T-helper 2 cell (primary cell): ENCODE measurements at regions not wholly inside any gene's neighbourhood (a gene's known extent, or its start where the extent isn't known, plus 50 kb on each side); places are given as distances from the start of the nearest gene placed in this dataset.
A peak's percentile ranks its signal among the peaks of the same experiment; 100 is the strongest.
"Not testable (repeated sequence)": the region's sequence is repeated elsewhere in the genome, so short reads cannot be mapped to it uniquely, and the experiment has no call there.

Experiments
- DNase-seq, 5 experiments: peaks; one replicate each; pipeline versions ENCODE4 v3.0.0 to v3.0.0-alpha.2; 2012 to 2022

GRCh38 chr4:118504927-118505326 lies 152.1 kb upstream of the PRSS12 start:
- DNase-seq, result not testable (repeated sequence)

DNA sequence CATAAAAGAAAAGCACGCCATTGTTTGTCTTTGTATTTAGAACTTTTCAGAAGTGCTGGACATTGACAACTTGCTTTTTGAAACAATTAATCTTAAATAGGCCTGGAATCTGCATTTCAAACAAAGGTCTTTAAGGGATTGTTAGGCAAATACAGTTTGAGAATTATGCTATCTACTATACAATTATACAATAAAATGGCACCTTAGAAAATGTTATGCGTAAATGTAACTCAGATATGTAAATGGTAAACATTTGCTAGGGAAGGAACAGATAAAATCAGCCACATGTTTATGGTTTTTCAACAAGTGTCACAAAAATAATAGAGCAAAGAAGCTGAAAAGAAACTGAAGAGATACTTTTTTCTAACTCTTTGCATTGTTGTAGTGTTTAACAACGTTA lies 152.7 kb upstream of the PRSS12 start:
- DNase-seq, result not testable (repeated sequence)

GRCh38 chr4:118512870-118513269 lies 160.1 kb upstream of the PRSS12 start:
- DNase-seq, result not testable (repeated sequence)

DNA sequence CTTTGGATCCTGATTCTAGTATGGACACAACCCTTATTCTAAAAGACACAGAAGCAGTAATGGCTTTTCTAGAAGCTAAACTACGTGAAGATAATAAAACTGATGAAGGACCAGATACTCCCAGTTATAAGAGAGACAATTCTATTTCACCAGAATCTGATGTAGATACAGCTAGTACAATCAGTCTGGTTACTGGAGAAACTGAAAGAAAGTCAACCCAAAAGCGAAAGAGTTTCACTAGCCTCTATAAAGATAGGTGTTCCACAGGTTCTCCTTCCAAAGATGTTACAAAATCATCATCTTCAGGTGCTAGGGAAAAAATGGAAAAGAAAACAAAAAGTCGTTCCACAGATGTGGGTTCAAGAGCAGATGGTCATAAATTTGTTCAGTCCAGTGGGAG lies 161.5 kb upstream of the PRSS12 start:
- DNase-seq, result not testable (repeated sequence)

- not testable (repeated sequence) for DNase-seq
These were observed 163.3 kb upstream of the PRSS12 start for GRCh38 chr4:118516107-118516506.

GRCh38 chr4:118530107-118530506 lies 155.1 kb upstream of the METTL14 start:
- not testable (repeated sequence) for DNase-seq

DNA sequence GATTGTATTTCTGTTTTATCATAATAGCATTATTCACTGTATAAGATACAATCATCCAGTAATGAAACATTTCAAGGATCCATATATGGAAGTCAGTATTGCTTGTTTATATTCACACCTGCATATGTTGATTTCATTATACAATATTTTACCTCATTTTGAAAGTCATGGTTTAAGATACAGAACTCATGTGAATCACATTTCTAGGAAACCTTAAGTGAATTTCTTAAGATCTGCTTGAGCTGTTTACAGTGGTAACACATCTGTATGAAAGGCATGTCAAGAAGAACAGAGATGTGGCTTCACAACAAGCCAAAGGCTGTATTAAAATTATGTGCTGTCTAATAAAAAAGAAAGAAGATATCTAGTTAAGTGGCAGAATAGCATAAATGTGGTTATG lies 153.2 kb upstream of the METTL14 start:
- DNase-seq, result not testable (repeated sequence)

DNA sequence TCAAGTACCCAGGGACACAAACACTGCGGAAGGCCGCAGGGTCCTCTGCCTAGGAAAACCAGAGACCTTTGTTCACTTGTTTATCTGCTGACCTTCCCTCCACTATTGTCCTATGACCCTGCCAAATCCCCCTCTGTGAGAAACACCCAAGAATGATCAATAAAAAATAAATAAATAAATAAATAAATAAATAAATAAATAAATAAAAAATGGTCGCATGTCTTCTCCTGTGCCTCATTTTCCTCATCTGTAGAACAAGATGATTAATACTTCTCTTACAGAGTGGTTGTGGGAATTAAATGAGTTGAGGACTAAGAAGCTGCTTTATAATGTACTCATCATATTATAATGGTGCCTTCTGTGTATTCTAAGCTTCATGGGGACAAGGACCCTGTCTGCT lies 149.4 kb upstream of the METTL14 start:
- not testable (repeated sequence) for DNase-seq

DNA sequence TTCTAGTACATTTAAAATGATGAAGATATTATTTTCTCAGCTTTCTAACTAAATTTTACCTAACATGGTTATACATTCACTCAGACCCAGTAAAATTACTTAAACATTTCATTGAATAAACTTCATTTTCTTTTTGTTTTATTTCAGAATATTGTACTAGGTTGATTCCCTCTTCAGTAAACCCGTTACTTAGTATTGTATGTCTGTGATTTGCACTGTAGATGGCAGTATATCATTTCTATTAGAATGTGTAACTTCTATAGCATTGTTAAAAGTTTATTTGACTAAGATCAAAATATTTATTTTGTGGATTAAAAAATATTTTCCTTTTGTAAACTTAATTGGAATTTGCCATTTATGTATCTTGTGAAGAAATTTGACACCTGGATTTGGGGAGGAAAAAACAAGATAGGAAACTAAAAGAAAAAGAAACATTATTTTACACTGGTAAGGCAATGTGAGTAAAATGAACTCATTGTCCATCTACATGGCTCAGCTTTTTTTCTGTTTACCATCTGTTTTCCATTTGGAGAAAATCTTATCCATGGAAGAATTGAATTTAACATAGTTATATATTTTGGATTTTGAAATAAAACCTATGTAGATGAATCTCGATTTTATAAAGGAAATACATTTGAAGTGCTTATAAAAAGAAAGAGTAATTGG lies 145.6 kb upstream of the METTL14 start:
- peak in 1 of 5 experiments; percentile 1 for DNase-seq

DNA sequence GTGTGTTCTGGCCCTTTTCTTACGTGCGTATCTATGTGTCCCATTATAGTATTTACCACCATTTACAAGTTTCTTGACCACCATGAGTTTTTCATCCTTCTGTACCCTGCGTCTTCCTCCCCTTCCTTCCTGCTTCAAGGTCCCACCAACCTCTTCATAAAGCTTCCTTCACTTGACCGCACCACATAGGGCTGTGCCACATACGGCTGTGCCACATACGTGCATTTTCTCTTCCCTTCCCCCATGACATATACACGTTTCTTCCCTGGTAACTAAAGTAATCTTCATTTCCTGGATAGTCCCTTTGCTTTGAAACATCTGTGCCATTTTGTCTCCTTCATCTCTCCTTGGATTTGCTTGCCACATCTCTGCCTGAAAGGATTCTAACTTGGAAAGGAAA lies 128.6 kb upstream of the METTL14 start:
- DNase-seq, result not testable (repeated sequence)

DNA sequence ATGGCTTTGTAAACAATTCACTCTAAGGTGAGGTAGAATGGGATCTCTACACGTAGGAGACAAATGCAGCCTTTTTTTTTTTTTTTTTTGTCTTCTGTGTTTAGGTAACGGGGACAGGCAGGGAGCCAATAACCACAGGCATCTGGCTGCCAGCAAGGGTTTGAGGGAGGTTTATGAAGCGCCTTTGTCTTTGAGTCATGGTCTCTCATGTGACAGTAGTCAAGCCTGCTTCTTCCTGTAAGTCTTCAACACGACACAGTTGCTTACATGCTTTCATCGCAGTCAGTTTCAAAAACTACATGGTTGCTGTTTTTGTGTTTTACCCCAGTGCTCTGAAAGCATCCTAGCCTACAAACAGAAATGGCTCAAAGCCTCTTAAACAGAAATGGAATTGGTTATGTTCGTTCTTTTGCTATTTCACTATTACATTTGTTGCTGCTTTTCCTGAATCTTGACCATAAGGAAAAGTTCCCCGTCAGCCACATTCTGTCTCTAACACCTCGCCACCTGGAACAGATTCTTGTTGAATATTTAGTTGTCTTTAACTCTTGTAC lies 127.8 kb upstream of the METTL14 start:
- DNase-seq, result peak in 1 of 5 experiments; percentile 15

DNA sequence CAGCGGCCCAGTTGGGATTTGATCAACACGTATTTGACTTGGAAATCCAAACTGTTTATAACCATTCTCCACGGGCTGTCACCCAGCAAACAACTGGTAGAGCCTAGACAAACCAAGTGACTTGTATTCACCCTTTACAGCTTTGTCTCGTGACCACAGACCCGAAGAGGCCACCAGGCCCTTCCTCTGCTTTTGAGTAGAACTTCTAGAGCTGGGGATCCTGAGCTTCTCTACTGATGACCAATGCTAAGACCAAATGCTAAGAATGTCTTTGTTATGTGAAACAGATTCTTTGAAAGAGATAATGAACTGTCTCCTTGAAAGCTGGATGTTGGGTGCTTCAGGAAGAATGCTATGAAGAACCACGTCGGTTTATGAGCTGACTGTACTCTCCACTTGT lies 127.0 kb upstream of the METTL14 start:
- DNase-seq, result not testable (repeated sequence)

GRCh38 chr4:118561559-118561958 lies 123.6 kb upstream of the METTL14 start:
- not testable (repeated sequence) for DNase-seq

DNA sequence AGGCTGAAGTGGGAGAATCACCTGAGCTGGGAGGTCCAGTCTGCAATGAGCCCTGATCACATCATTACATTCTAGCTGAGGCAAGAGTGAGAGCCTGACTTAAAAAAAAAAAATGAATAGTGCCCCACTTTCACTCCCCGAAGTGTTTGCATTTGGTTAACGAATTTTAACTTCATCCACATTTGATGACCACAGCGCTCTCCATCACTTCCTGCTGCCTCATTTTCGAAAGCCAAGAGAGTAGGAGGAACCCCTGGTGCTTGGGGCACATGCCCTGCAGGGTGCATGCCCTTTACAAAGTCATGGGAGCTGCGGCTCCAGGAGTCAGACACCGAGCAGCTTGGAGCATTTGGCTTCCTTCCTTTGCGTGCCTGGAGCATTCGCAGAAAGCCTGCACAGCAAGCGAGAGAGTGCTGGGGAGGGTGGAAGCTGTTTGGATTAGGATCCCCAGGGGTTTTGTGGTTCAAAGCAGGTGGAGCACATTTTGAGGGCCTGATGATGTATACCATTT lies 119.1 kb upstream of the METTL14 start:
- peak in 1 of 5 experiments; percentile 18 for DNase-seq

GRCh38 chr4:118572991-118573390 lies 112.2 kb upstream of the METTL14 start:
- not testable (repeated sequence) for DNase-seq

DNA sequence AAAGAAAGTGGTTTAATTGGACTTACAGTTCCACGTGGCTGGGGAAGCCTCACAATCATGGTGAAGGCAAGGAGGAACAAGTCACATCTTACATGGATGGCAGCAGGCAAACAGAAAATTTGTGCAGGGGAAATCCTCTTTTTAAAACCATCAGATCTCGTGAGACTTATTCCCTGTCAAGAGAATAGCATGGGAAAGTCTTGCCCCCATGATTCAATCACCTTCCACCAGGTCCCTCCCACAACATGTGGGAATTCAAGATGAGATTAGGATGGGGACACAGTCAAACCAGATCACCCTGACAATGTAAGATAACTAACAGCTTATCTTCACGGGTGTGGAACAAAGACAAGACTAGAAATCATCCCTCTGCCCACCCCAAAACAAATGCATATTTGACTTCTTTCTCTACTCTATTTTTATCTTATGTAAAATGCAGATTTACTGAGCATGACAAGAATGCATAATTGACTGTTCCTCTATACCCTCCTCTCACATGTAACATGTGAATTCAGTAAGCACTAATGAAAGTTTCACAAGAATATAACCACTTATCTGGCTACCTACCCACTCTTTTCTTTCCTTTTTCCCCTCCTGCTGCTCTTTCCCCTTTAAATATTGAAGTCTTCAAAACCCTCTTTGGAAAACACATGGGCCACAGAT lies 110.8 kb upstream of the METTL14 start:
- DNase-seq, result not testable (repeated sequence)

- DNase-seq, result not testable (repeated sequence)
These were observed 110.1 kb upstream of the METTL14 start for GRCh38 chr4:118575057-118575456.

- DNase-seq, result not testable (repeated sequence)
These were observed 109.5 kb upstream of the METTL14 start for GRCh38 chr4:118575726-118576125.

GRCh38 chr4:118576709-118577219 lies 108.4 kb upstream of the METTL14 start:
- DNase-seq, result not testable (repeated sequence)

DNA sequence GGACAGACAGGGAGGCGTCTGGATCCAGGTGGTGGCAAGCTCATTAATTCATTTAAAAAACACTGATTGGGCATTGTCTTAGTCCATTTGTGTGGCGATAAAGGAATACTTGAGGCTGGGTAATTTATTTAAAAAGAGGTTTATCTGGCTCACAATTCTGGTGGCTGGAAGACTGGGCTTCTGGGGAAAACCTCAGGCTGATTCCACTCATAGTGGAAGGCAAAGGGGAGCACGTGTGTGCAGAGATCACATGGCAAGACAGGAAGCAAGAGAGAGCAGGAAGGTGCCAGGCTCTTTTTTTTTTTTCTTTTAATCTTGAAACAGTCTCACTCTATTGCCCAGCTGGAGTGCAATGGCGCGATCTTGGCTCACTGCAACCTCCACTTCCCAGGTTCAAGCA lies 100.2 kb upstream of the METTL14 start:
- DNase-seq, result no peak

- no peak for DNase-seq
These were observed 98.8 kb upstream of the METTL14 start for GRCh38 chr4:118586357-118586790.

DNA sequence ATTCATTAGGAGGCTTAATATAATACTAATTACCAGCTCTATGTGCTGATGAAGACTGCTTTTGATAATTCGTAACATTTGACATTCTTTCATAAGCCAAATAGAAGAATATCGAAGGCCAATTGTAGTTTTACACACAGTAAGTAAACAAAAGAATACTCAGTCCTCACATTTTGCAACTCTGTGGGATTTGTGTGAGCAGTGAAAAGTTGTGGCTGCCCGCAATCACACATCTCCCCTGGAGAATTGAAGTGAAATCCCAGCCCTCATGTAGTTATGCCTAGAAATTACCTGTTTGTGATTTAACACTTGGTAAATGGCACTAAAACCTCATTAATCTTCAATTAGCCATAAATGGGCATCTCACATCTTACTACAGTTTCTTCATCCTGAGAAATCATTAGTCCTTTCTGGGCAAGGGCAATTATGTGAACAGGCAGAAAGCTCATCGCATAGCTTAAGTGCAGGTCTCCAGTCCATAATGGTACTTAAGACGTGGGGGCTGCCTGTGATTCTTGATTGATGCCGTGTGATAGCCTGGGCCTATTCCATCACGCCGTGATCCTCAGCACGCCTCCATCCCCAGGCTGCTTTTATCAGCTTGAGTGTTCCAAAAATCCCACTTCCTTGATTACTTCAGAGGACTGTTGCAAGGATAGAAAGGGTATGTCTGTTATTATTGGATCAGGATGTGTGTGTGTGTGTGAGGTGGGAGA lies 97.9 kb upstream of the METTL14 start:
- no peak for DNase-seq

GRCh38 chr4:118587946-118588345 lies 97.2 kb upstream of the METTL14 start:
- DNase-seq, result no peak
